Lung microvascular endothelial cell (primary cell): ENCODE measurements at regions not wholly inside any gene's neighbourhood (a gene's known extent, or its start where the extent isn't known, plus 50 kb on each side); places are given as distances from the start of the nearest gene placed in this dataset.
A peak's percentile ranks its signal among the peaks of the same experiment; 100 is the strongest.

Source experiments
- DNase-seq, 2 donors: peaks; one replicate each; pipeline versions ENCODE4 v3.0.0 to v3.0.0-alpha.2; 2010; ENCODE audit warnings: low read depth in 2 of 2

GRCh38 chr6:147023581-147023980 lies 180.6 kb upstream of the STXBP5 start:
- no peak for DNase-seq

GRCh38 chr6:147029923-147030322 lies 174.3 kb upstream of the STXBP5 start:
- DNase-seq, result no peak

GRCh38 chr6:147033267-147033666 lies 170.9 kb upstream of the STXBP5 start:
- DNase-seq, result no peak

DNA sequence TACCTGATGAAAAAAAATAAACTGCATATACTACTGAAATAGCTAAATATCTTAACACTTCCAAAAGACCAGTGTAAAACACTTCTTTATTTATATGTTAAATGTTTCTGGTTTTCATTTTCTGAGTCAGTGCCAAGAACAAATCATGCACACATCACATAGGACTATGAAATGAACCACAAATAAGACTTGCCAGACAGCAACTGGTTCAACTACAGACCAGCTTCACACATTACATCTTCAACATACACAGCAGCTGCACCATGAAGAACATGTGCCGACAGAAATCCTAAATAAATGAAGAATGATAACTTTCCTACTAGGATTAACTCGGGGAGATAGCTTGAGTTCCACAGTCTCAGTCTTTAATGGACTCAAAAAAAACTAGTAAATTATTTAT lies 168.3 kb upstream of the STXBP5 start:
- DNase-seq, result no peak

GRCh38 chr6:147037881-147038280 lies 166.3 kb upstream of the STXBP5 start:
- DNase-seq, result no peak

GRCh38 chr6:147040121-147040910 lies 163.9 kb upstream of the STXBP5 start:
- DNase-seq, result no peak

- no peak for DNase-seq
Measured at GRCh38 chr6:147042679-147043078, 161.5 kb upstream of the STXBP5 start.

- DNase-seq, result peak in 1 of 2 donors; percentile 20
Measured at GRCh38 chr6:147043994-147044477, 160.2 kb upstream of the STXBP5 start.

DNA sequence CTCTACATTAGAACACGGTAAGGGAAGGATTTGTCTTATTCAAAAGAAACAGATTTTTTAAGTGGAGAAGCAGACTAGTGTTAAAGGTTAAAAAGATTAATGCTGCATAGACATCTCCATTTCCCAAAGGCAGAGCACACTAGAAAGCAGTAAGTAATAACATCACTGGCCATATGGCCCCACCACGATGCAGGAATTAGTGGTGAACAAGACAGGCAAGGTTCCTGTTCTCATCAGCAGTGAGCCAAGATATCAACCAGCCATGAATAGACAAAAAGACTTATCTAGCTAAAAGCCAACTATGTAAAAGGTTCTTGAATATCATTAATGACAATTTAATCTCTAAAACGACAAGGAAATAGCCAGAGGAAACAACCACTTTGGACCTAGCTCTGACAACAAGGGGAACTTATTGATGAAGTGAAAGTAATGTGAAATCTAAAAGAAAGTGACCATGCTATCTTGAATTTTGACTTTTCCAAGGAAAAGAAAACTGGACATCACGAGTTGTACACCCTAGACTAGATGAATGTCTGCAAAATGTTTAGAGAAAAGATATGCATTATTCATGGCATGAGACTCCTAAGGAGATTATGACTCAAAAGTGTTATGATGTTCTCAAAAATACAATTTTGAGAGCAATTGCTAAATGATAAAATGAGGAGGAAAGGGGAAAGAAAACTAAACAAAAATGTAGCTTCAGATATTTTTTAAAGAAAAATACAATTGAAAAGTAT lies 157.9 kb upstream of the STXBP5 start:
- no peak for DNase-seq

DNA sequence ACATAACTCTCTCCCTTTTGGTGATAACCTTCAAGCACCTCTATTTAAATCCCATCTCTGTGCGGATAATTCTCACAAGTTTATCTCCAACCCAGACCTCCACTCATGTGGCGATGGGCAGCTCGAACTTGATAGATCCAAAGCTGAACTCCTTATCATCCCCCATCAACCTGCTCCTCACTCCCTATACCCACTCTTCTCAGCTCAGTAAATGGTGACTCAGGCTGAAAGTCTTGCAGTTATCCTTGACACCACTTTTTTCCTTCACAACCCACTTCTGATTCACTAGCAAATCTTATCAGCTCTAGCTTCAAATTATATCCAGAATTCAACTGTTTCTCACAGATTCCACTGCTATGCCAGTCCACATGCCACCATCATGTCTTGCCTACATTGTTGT lies 155.3 kb upstream of the STXBP5 start:
- DNase-seq, result no peak

- DNase-seq, result no peak
Measured at GRCh38 chr6:147053311-147053921, 150.8 kb upstream of the STXBP5 start.

GRCh38 chr6:147054158-147054557 lies 150.1 kb upstream of the STXBP5 start:
- DNase-seq, result no peak

GRCh38 chr6:147054871-147055270 lies 149.3 kb upstream of the STXBP5 start:
- no peak for DNase-seq

DNA sequence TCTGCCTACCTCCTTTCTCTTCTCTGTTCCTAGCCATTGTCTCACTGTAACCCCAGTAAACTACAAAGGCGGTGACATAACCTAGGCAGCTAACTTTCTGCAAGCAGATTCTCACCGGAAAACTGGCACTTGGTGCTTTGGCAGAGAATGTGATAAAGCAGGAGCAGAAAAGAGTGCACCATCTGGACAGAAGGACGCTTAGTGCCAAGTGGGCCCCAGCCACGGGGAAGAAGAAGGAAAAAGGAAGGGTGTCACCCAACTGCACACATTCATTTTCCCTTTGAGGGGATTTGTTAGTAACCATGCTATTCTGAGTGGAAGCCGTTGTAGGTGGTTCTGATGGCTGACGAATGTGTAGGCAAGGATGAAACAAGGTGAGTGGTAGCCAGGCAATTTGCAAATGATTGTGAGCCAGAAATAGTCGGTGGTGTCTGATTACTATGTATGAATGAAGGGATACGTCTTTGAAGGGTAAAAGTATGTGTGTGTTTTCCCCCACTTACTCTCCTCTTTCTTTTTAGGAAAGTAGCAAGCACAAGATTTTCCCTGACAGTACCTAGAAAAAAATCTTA lies 148.3 kb upstream of the STXBP5 start:
- no peak for DNase-seq

- no peak for DNase-seq
Measured at GRCh38 chr6:147057188-147057587, 147.0 kb upstream of the STXBP5 start.

- DNase-seq, result no peak
Measured at GRCh38 chr6:147057705-147058342, 146.4 kb upstream of the STXBP5 start.

GRCh38 chr6:147058786-147059385 lies 145.3 kb upstream of the STXBP5 start:
- DNase-seq, result no peak

- no peak for DNase-seq
Measured at GRCh38 chr6:147060636-147061035, 143.6 kb upstream of the STXBP5 start.

GRCh38 chr6:147061252-147061651 lies 143.0 kb upstream of the STXBP5 start:
- DNase-seq, result no peak

DNA sequence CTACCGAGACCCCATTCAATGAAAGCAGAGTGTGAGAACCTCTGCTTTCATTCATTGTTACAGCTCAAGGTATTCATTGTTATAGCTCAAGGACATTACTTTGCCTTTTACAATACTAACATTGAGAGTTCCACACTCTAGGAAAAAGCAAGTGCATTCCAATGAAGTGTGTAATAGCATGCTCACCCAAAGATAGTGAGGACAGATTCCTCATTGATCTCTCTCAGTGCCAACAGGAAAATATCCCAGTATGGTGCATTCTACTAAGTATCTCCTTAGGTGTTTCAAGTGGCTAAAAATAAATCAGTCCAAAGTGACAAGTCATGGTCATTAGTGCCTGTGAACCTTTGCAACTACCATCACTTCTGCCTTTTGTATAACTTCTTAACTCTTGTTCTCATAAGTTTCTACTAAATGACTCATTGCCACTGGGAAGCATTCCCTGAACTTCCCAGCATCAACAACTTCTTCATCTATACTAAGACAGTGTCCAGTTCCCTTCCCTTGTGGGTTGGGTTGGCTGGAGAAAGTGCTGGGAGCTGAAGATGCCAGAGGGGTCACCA lies 140.7 kb upstream of the STXBP5 start:
- peak in 1 of 2 donors; percentile 52 for DNase-seq

- peak in 1 of 2 donors; percentile 56 for DNase-seq
Measured at GRCh38 chr6:147065786-147066185, 138.4 kb upstream of the STXBP5 start.
